HG03139 (cell line): ENCODE measurements at regions not wholly inside any gene's neighbourhood (a gene's known extent, or its start where the extent isn't known, plus 50 kb on each side); places are given as distances from the start of the nearest gene placed in this dataset.
A peak's percentile ranks its signal among the peaks of the same experiment; 100 is the strongest.
"Not testable (repeated sequence)": the region's sequence is repeated elsewhere in the genome, so short reads cannot be mapped to it uniquely, and the experiment has no call there.

Experiments used
- ATAC-seq: cut with Tn5 transposase; IDR thresholded peaks from one replicate; pipeline ENCODE4 v1.9.1; 2021; ENCODE audit not compliant: unreplicated experiment

DNA sequence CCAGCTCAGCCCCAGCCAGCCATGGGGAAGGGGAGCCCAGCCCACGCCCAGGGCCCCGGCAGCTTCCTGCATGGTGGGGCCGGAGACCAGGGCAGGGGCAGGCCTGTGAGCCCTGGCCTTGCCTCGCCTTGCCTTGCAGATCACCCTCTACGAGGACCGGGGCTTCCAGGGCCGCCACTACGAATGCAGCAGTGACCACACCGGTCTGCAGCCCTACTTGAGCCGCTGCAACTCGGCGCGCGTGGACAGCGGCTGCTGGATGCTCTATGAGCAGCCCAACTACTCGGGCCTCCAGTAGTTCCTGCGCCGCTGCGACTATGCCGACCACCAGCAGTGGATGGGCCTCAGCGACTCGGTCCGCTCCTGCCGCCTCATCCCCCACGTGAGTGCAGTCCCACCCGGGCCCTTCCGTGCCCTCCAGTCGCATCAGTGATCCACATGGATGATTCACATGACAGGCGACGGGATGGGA, 278.6 kb upstream of the MAP2 start:
- not testable (repeated sequence) for ATAC-seq

- ATAC-seq = no peak
These were observed 277.7 kb upstream of the MAP2 start for GRCh38 chr2:209145941-209146681.

- no peak for ATAC-seq
These were observed 277.0 kb upstream of the MAP2 start for GRCh38 chr2:209146682-209147320.

DNA sequence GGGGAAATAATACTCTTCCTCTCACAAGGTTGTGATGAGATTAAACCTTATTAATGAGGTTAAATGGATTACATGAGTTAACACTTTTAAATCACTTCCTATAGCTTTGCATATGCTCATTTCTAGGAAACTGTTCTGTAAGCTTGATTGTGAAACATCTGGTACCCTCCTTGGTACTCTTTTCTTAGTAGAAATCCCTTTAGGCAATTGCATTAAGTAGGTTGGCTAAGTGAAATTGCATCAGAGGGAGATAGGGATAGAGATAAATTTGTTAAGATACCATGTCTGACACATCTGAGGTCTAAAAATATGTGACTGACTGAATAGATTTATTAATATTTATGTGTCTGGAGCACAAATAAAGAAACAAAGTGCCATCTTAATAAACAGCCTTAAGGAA, 275.9 kb upstream of the MAP2 start:
- no peak for ATAC-seq

- no peak for ATAC-seq
These were observed 262.9 kb upstream of the MAP2 start for GRCh38 chr2:209160800-209161588.

DNA sequence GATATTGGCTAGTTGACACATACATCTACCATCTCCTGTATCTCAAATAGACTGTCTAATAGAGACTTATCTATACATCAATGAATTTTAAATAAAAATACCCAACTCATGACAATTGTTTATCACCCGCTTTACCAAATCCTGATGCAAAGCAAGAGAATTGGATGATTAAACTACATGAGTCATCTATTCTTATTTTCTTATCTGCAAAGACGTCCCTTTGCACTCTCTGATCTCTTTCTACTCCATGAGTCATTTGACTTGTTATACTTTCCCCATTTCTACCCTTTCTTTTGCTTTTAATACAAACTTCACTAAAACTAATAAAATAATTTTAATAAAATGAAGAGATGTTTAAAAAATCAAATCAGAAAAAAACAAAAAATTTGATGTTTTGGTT, 261.7 kb upstream of the MAP2 start:
- no peak for ATAC-seq

DNA sequence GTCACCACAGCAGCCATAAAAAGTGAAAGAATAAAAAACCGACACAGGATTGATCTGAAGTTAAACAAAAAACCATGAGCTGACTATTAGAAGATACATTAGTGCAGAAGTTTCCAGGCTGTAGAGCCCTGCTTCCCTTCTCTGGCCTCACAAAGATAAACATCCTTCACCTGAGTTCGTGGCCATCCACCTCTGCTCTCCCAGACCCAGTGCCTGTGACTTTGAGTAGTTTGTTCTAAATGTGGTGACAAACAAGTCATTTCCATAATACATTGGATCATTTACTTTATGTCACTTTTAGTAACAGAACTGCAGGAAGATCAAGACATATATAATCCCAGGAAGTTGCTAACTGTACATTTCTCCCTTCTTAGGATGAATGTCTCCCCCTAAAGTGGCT, 241.9 kb upstream of the MAP2 start:
- no peak for ATAC-seq

GRCh38 chr2:209186886-209187285, 237.0 kb upstream of the MAP2 start:
- not testable (repeated sequence) for ATAC-seq

DNA sequence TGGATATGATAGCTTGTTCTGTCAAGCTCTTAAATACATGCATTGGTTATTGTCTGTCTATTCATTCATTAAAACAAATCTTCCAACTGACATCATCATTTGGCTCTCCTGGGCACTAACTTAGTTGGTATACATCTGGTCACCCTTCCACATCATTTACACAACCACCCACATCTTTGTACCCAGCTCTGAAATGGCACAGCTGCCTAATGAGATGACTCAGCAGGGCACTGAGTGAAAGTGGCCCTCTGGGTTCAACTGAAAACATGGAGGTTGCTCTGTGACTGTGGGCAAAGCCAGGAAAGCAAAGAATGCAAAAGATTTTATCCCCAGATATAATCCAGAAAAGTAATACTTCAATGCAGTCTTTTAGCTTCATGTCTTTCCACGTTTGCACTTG, 234.0 kb upstream of the MAP2 start:
- ATAC-seq = no peak

GRCh38 chr2:209191139-209191538, 232.7 kb upstream of the MAP2 start:
- no peak for ATAC-seq

DNA sequence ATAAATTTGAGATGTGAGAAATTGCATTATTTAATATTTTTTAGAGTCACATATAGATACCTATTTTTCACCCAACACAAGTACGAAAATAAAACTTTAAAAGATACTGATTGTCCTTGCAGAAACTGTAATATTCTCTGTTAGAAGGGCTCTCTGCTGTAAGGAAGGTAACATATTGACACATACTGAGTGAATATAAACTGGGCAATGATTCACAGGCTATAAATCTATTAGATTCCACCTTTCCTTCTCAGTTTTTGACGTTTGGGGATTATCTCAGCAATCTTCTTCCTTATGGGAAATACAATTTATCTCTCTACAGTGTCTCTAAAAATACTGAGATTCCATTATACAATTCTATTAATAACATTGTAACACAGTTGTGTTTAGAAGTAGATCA, 229.1 kb upstream of the MAP2 start:
- ATAC-seq = no peak

DNA sequence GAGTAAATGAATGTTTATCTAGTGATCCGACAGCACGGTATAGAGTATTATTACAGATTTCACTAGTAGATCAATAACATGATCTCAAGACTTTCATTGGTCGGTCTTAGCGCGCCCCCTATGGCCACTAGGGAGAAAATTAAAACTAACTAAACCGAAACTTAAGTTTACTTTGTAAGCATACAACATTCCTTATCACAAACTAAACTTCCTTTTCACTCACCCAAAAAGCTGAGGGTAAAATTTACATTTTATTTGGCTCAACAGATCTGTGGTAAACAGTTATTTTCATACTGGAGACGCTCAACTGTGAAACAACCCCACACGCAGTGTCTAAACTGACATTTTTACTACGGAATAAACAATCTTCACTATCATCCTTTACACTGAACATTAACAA, 215.6 kb upstream of the MAP2 start:
- ATAC-seq = peak; percentile 70

- no peak for ATAC-seq
These were observed 213.9 kb upstream of the MAP2 start for GRCh38 chr2:209209943-209210342.

- ATAC-seq = no peak
These were observed 193.3 kb upstream of the MAP2 start for GRCh38 chr2:209230560-209230959.

- ATAC-seq = no peak
These were observed 187.5 kb upstream of the MAP2 start for GRCh38 chr2:209236377-209236776.

- ATAC-seq = no peak
These were observed 184.9 kb upstream of the MAP2 start for GRCh38 chr2:209238765-209239584.

GRCh38 chr2:209239585-209239938, 184.3 kb upstream of the MAP2 start:
- no peak for ATAC-seq

DNA sequence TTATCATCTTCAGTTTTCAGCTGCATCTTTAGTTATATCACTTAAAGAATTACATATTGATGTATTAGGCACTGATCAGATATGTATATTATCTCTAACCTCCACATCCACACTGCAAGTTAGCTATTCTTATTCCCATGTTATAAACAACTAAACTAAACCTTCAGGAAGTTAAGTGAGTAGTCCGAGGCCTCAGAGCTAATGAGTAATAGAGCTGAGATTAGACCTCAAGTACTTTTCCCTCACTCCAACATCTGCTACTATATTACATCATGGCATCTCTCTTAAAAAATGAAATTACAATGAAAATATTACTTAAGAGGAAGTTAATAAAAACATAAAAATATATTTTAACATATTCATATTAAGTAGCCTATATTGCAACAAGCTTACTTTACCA, 183.6 kb upstream of the MAP2 start:
- no peak for ATAC-seq

GRCh38 chr2:209253544-209253943, 170.3 kb upstream of the MAP2 start:
- ATAC-seq = no peak

- no peak for ATAC-seq
These were observed 164.1 kb upstream of the MAP2 start for GRCh38 chr2:209259767-209260166.

- ATAC-seq = no peak
These were observed 163.6 kb upstream of the MAP2 start for GRCh38 chr2:209260281-209260680.
